AG09309 (cell line): ENCODE measurements at regions not wholly inside any gene's neighbourhood (a gene's known extent, or its start where the extent isn't known, plus 50 kb on each side); places are given as distances from the start of the nearest gene placed in this dataset.
"Not testable (repeated sequence)": the region's sequence is repeated elsewhere in the genome, so short reads cannot be mapped to it uniquely, and the experiment has no call there.

ENCODE experiments used
- DNase-seq: peaks from one replicate; pipeline ENCODE4 v3.0.0-alpha.2; 2010; ENCODE audit warnings: low read depth
- H3K4me3 ChIP-seq: 2 replicates; pipeline ENCODE4 v1.5.1; 2011; ENCODE audit warnings: mild to moderate bottlenecking, low read depth, low read length, moderate library complexity; ENCODE audit not compliant: control insufficient read depth
- TF ChIP-seq, protein P1 (sequence below): IDR thresholded peaks from 2 replicates; pipeline ENCODE4 v1.5.1; 2011; ENCODE audit warnings: mild to moderate bottlenecking, low read depth, low read length, inconsistent platforms; ENCODE audit not compliant: insufficient read depth, control insufficient read depth; ENCODE audit errors: missing control alignments

DNA sequence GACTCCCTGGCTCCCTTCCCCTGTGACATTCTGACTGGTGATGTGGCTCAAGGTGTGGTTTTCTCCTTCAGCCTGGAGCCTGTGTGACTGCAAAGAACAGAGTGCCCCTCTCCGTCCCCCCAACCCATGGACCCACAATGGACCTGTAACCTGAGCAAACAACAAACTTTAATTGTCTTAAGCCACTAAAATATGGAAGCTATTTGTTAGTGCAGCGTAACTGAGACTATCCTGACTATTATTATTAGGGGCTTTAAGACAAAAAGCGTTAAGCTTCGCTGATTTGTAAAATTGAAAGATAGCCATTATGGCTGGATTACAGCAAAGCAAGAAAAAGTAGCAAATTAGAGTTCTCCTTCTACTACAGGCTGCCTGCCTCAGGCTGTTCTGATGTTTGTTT is 426.9 kb downstream of the STK39 start:
- TF ChIP-seq, protein P1, sequence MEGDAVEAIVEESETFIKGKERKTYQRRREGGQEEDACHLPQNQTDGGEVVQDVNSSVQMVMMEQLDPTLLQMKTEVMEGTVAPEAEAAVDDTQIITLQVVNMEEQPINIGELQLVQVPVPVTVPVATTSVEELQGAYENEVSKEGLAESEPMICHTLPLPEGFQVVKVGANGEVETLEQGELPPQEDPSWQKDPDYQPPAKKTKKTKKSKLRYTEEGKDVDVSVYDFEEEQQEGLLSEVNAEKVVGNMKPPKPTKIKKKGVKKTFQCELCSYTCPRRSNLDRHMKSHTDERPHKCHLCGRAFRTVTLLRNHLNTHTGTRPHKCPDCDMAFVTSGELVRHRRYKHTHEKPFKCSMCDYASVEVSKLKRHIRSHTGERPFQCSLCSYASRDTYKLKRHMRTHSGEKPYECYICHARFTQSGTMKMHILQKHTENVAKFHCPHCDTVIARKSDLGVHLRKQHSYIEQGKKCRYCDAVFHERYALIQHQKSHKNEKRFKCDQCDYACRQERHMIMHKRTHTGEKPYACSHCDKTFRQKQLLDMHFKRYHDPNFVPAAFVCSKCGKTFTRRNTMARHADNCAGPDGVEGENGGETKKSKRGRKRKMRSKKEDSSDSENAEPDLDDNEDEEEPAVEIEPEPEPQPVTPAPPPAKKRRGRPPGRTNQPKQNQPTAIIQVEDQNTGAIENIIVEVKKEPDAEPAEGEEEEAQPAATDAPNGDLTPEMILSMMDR = no peak
- no peak for DNase-seq
- H3K4me3 ChIP-seq = no peak overlapping the region

DNA sequence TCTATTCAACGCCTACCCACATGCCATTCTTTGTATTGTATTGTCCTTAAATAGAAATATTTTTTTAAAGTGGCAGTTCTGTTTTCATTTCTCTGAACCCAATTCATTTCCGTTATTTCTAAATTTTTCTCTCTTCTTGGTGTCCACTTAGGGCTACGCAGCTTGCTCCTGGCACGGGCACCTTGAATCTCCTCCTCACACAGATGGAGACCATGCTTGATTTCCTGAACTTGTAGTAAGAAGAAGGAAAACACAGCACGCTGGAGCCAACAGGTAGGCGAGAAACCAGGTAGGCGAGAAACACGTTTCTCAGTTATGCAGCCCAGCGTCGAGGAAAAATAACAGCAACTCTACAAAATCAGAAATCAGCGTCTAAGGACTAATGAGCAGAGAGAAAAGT is 428.9 kb downstream of the STK39 start:
- no peak for DNase-seq
- TF ChIP-seq, protein P1 = no peak
- H3K4me3 ChIP-seq = no peak overlapping the region

DNA sequence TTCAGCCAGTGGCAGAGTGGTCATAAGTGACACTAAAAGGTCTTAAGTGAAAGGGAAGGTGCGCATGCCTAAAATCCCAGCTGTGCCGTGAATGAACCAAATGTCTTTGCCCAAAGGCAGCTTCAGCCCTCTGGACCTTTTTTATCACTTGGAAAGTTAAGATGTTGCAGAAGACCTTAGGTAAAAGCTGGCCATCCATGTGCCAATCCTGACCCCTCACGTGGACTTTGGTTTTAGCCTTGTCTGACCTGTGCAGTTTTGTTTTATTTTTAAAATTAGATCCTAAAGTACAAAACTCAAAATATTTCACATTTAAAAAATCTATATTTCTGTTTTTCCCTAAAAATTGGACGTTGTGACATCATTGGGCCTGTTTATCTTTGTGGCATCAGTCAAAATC is 429.5 kb downstream of the STK39 start:
- H3K4me3 ChIP-seq = no peak overlapping the region
- TF ChIP-seq, protein P1 = no peak
- no peak for DNase-seq

DNA sequence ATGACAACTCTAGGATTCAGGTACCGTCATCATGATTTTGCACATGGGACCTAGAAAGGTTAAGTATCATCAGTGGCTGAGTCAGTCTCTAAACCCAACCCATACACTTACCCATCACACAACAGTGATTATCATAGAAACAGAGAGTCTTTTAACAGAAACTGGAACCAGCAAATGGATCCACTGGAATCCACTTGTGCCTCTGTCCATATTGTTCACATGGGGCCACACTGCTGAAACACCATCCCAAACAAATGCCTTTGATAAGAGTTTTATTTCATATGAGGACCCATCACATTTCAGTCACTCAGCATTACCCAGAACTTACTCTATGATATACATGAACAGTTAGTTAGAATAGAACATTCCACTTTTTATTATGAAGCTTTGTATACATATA is 430.0 kb downstream of the STK39 start:
- TF ChIP-seq, protein P1 = no peak
- no peak for DNase-seq
- H3K4me3 ChIP-seq = no peak overlapping the region

DNA sequence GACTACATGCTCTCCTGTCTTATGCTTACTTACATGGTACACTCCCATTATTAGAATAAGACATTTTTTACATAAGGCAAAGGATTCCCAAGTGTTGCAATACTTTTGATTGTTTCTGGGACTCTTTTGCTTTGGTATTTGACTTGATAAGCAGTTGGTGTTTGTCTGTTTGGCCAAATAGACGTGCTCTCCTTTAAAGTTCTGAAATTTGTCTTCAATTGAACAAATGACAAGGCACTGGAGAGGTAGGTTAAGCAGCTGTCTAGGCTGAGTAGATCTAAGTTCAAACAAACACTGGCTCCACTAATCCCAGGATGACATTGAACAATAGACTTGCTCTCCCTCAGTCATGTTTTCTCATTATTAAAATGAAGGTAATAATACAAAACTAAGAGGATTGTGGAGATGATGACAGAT is 430.5 kb downstream of the STK39 start:
- H3K4me3 ChIP-seq = no peak overlapping the region
- TF ChIP-seq, protein P1 = no peak
- no peak for DNase-seq

DNA sequence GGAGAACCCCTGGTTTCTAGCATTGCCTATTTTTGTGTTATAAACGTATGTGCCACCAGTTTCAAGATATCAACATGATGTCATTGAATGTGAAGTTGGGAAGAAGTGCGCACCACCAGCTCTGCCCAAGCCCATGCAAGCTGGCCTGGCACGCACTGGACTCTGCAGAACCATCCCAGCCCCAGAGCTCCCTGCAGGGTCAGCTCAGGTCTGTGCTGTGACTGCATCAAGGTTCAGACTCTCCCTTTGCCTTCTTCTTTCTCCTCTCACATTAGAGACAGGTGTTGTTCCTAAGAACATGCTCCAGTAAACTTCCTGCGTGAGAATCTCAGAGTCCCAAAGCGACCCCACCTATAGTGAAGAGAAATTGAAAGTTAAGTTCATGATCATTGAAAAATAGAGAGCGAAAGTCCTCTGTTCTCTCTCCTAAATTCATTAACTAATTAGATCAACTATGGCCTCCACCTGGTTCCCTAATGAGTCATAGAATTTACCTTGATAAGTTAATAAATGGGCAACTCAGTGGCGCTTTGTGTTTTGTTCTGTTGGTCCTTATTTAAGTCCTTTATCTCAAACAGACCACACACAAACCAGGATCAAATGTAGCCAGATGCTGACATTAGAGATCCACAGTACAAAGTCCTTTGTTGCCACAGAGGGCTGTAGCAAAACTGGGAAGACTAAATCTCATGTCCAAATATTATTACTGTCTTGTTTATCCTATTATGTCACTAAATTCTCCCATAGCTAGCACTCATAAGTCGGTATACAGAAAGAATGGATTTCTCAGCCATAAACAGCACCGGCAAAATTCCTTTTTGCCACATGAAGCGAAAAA is 432.3 kb downstream of the STK39 start:
- no peak for DNase-seq
- TF ChIP-seq, protein P1 = no peak
- H3K4me3 ChIP-seq = no peak overlapping the region

DNA sequence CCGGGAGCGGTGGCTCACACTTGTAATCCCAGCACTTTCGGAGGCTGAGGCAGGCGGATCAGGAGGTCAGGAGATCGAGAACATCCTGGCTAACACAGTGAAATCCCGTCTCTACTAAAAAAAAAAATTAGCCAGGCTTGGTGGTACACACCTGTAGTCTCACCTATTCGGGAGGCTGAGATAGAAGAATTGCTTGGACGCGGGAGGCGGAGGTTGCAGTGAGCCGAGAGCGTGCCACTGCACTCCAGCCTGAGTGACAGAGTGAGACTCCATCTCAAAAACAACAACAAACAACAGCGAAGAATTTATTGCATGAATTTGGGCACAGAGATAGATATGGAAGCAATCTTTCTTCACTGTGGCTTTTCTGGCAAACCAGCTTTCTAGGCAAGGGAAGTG is 432.9 kb downstream of the STK39 start:
- not testable (repeated sequence) for H3K4me3 ChIP-seq, DNase-seq

DNA sequence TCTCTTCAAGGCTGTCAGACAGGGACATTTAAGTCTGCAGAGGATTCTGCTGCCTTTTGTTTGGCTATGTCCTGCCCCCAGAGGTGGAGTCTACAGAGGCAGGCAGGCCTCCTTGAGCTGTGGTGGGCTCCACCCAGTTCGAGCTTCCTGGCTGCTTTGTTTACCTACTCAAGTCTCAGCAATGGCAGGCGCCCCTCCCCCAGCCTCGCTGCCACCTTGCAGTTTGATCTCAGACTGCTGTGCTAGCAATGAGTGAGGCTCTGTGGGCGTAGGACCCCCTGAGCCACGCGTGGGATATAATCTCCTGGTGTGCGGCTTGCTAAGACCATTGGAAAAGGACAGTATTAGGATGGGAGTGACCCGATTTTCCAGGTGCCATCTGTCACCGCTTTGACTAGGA is 437.6 kb downstream of the STK39 start:
- DNase-seq, H3K4me3 ChIP-seq: not testable (repeated sequence)
